IMR-90 (cell line): ENCODE measurements at regions not wholly inside any gene's neighbourhood (a gene's known extent, or its start where the extent isn't known, plus 50 kb on each side); places are given as distances from the start of the nearest gene placed in this dataset.

Experiments
- ATAC-seq: fragments of 200-7000 bp; cut with Tn5 transposase; 2 replicates; pipeline ENCODE4 v1.9.1; 2020; ENCODE audit warnings: low read depth, mild to moderate bottlenecking, moderate library complexity
- BruUV-seq: library from RNA; stranded (reverse); fragments of 400-500 nt; replicated peaks from 2 replicates; lab custom pipeline; 2021; lab: Mats Ljungman, UMichigan
- CTCF ChIA-PET: fragments of 300-600 bp; formaldehyde crosslinking; extraction: SDS; loops from one replicate; lab custom pipeline; 2021; ENCODE audit warnings: antibody characterized with exemption; lab: Yijun Ruan, JAX
- POLR2A ChIA-PET: fragments of 300-600 bp; sonication (Branson Sonifier 250); formaldehyde crosslinking; loops from one replicate; lab custom pipeline; 2022; ENCODE audit warnings: antibody characterized with exemption; ENCODE audit not compliant: unreplicated experiment; lab: Charles Lee
- DNase-seq: peaks from one replicate; pipeline ENCODE4 v3.0.0; 2013
- H2AFZ ChIP-seq: replicated peaks from 2 replicates; pipeline ENCODE3; 2013; ENCODE audit warnings: low read length, mild to moderate bottlenecking; ENCODE audit not compliant: poor library complexity
- H2AK5ac ChIP-seq: 2 replicates; pipeline ENCODE4 v1.6.1; 2013; ENCODE audit warnings: low read depth, low read length, inconsistent platforms
- H2AK9ac ChIP-seq: replicated peaks from 2 replicates; pipeline ENCODE3; 2013; ENCODE audit warnings: mild to moderate bottlenecking, low read depth, low read length, moderate library complexity; ENCODE audit not compliant: poor library complexity
- H2BK120ac ChIP-seq: 2 replicates; pipeline ENCODE4 v1.6.1; 2013; ENCODE audit warnings: low read depth, low read length, inconsistent platforms
- H2BK15ac ChIP-seq: 3 replicates; pipeline ENCODE4 v1.6.1; 2013; ENCODE audit warnings: low read depth, low read length, inconsistent platforms
- H2BK20ac ChIP-seq: 2 replicates; pipeline ENCODE4 v1.6.1; 2013; ENCODE audit warnings: low read depth, mild to moderate bottlenecking, inconsistent platforms, low read length, moderate library complexity
- H2BK5ac ChIP-seq: 2 replicates; pipeline ENCODE4 v1.6.1; 2013; ENCODE audit warnings: mild to moderate bottlenecking, low read depth, low read length, inconsistent platforms; ENCODE audit not compliant: poor library complexity, severe bottlenecking
- H3K14ac ChIP-seq: replicated peaks from 2 replicates; pipeline ENCODE4 v1.6.1; 2013; ENCODE audit warnings: low read depth, low read length, inconsistent platforms
- H3K18ac ChIP-seq: 2 replicates; pipeline ENCODE4 v1.6.1; 2013; ENCODE audit warnings: low read depth, low read length, control low read depth
- H3K23ac ChIP-seq: 2 replicates; pipeline ENCODE4 v1.6.1; 2013; ENCODE audit warnings: low read depth, low read length, inconsistent platforms
- H3K27ac ChIP-seq: 2 replicates; pipeline ENCODE4 v1.5.1; 2013; ENCODE audit warnings: mild to moderate bottlenecking, control low read depth, low read length; ENCODE audit not compliant: insufficient read depth
- H3K27me3 ChIP-seq: 2 replicates; pipeline ENCODE4 v1.6.1; 2013; ENCODE audit warnings: low read length; ENCODE audit not compliant: control insufficient read depth, insufficient read depth
- H3K36me3 ChIP-seq: 2 replicates; pipeline ENCODE4 v1.6.1; 2013; ENCODE audit warnings: low read length, mixed read lengths; ENCODE audit not compliant: control insufficient read depth, insufficient read depth
- H3K4ac ChIP-seq: 2 replicates; pipeline ENCODE4 v1.6.1; 2013; ENCODE audit warnings: low read depth, low read length, inconsistent platforms
- H3K4me1 ChIP-seq: 2 replicates; pipeline ENCODE4 v1.6.1; 2013; ENCODE audit warnings: low read length, mixed read lengths; ENCODE audit not compliant: control insufficient read depth, insufficient read depth
- H3K4me2 ChIP-seq: 2 replicates; pipeline ENCODE4 v1.6.1; 2013; ENCODE audit warnings: low read depth, mild to moderate bottlenecking, control low read depth, low read length, moderate library complexity
- H3K4me3 ChIP-seq: 2 replicates; pipeline ENCODE4 v1.5.1; 2013; ENCODE audit warnings: low read depth, mild to moderate bottlenecking, control low read depth, low read length, moderate library complexity; ENCODE audit not compliant: insufficient read depth
- H3K56ac ChIP-seq: 2 replicates; pipeline ENCODE4 v1.6.1; 2013; ENCODE audit warnings: low read length, inconsistent platforms; ENCODE audit not compliant: insufficient read depth; ENCODE audit errors: extremely low read depth
- H3K79me1 ChIP-seq, 2 experiments: 2 replicates each; pipeline ENCODE4 v1.6.1; 2013; ENCODE audit warnings: low read length in 2 of 2, inconsistent platforms in 1 of 2, low read depth in 1 of 2
- H3K9ac ChIP-seq: 2 replicates; pipeline ENCODE4 v1.6.1; 2013; ENCODE audit warnings: low read depth, low read length, control low read depth
- H3K9me1 ChIP-seq: 2 replicates; pipeline ENCODE4 v1.6.1; 2013; ENCODE audit warnings: low read length, inconsistent platforms; ENCODE audit not compliant: insufficient read depth
- H3K9me3 ChIP-seq: 2 replicates; pipeline ENCODE4 v1.6.1; 2013; ENCODE audit warnings: low read length; ENCODE audit not compliant: control insufficient read depth, insufficient read depth
- H4K20me1 ChIP-seq: 2 replicates; pipeline ENCODE4 v1.6.1; 2013; ENCODE audit warnings: low read length, inconsistent platforms; ENCODE audit not compliant: insufficient read depth
- H4K5ac ChIP-seq: 2 replicates; pipeline ENCODE4 v1.6.1; 2013; ENCODE audit warnings: mild to moderate bottlenecking, low read depth, low read length, control low read depth
- H4K8ac ChIP-seq, 2 experiments: 2 replicates each; pipeline ENCODE4 v1.6.1; 2013; ENCODE audit warnings: low read depth in 2 of 2, low read length in 2 of 2, control low read depth in 1 of 2, inconsistent platforms in 1 of 2
- H4K91ac ChIP-seq: 2 replicates; pipeline ENCODE4 v1.6.1; 2013; ENCODE audit warnings: low read depth, low read length, inconsistent platforms; ENCODE audit not compliant: insufficient read depth
- BHLHE40 ChIP-seq: fragments of 150-350 bp; IDR thresholded peaks from 2 replicates; pipeline ENCODE4 v1.6.1; 2016; ENCODE audit warnings: mild to moderate bottlenecking, low read depth, low read length
- CHD1 ChIP-seq: IDR thresholded peaks from 2 replicates; pipeline ENCODE4 v1.6.1; 2012; ENCODE audit warnings: low read depth, low read length, improper control_type of control experiment
- MAZ ChIP-seq: IDR thresholded peaks from 2 replicates; pipeline ENCODE4 v1.6.1; 2012; ENCODE audit warnings: low read depth, mild to moderate bottlenecking, low read length, improper control_type of control experiment, moderate library complexity, borderline replicate concordance
- NFE2L2 ChIP-seq: fragments of 150-350 bp; IDR thresholded peaks from 2 replicates; pipeline ENCODE4 v1.6.1; 2016; ENCODE audit warnings: low read depth, mild to moderate bottlenecking, low read length
- WGBS, 2 experiments: methylation state at CpG; one replicate each; pipeline versions ENCODE4 v1.1.5 to v1.1.7; 2013; ENCODE audit warnings: missing lambda C conversion rate in 2 of 2; ENCODE audit not compliant: insufficient read length in 1 of 2; ENCODE audit errors: extremely low coverage in 2 of 2; 5-methylcytosine and 5-hydroxymethylcytosine counted together
- dilution Hi-C: fragments of 300-500 bp; cut with HindIII; formaldehyde crosslinking; loops from one replicate; pipeline ENCODE4 v1.14.3; 2018; ENCODE audit warnings: low sequenced_read_pairs; ENCODE audit not compliant: unreplicated experiment
- in situ Hi-C: fragments of 300-500 bp; cut with MboI; formaldehyde crosslinking; loops from 3 replicates; pipeline ENCODE4 v1.14.3; 2019; ENCODE audit warnings: low sequenced_read_pairs, inconsistent platforms, mixed read lengths
- intact Hi-C: fragments of 100-400 bp; cut with micrococcal nuclease; formaldehyde crosslinking; loops from 2 replicates; pipeline ENCODE4 v1.10.0; 2022
- TF ChIP-seq, protein P1 (sequence below): fragments of 150-350 bp; IDR thresholded peaks from 2 replicates; pipeline ENCODE4 v1.6.1; 2017; ENCODE audit warnings: mild to moderate bottlenecking, antibody characterized with exemption, low read length, low read depth

DNA sequence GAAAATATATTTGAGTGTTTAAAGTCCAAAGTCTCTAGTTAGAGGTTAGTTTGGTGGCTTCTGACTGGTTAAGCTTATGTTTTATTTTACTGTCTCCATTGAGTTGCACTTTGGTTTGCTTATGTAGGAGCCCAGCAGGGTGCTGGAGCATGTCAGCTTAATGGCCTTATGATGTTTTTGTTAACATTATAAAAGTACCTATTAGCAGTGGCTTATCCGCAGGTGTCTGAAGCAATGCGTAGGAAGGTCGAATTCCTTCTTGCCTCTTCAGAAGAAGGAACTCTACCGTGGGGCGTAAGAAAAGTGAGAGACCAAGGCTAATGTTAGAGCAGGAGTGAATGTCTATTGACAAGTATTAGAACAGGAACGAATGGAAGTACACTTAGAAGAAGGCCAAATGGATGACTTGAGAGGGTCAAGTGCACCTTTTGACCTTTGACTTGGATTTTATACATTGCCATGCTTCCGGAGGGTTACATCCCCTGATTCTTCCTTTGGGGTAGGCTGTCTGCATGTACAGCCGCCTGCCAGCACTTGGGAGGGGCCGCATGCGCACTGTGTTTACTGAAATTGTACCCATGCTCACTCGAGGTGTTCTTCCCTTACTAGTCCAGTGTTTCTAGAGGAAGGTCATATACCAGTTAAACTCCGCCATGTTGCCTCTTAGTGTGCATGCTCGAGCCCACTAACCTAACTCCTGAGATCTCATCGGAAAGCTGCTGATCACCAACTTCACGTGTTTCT lies 793.9 kb upstream of the PCDH9 start:
- Histone ChIP-seq H3K56ac (no peak overlapping the region), H4K8ac (no peak overlapping the region), H3K9ac (no peak overlapping the region), H4K5ac (no peak overlapping the region), H3K4ac (no peak overlapping the region), H2BK20ac (no peak overlapping the region), H3K79me1 (no peaks in the 10 kb centered on the region), H3K27ac (no peak overlapping the region), H3K18ac (no peak overlapping the region), H2BK15ac (no peak overlapping the region), H3K14ac (no peak overlapping the region), H3K9me1 (no peaks in the 10 kb centered on the region), H3K4me3 (no peak overlapping the region), H3K36me3 (no peaks in the 10 kb centered on the region), H3K4me1 (no peaks in the 10 kb centered on the region), H4K91ac (no peak overlapping the region), H2AK9ac (no peak overlapping the region), H3K4me2 (no peak overlapping the region), H2AK5ac (no peak overlapping the region), H3K23ac (no peak overlapping the region), H2BK120ac (no peak overlapping the region), H2BK5ac (no peak overlapping the region), H4K20me1 (no peaks in the 10 kb centered on the region), H3K27me3 (no peaks in the 10 kb centered on the region), H2AFZ (no peak overlapping the region), H3K9me3 (peaks cover 7% of the 10 kb centered on the region; the same call in 1 of the 2 replicates)
- CTCF ChIA-PET = no interaction called here
- dilution Hi-C loops (no loop called here), intact Hi-C loops (no loop called here), in situ Hi-C loops (no loop called here)
- no peak for TF ChIP-seq MAZ
- no peak for TF ChIP-seq NFE2L2
- TF ChIP-seq, protein P1, sequence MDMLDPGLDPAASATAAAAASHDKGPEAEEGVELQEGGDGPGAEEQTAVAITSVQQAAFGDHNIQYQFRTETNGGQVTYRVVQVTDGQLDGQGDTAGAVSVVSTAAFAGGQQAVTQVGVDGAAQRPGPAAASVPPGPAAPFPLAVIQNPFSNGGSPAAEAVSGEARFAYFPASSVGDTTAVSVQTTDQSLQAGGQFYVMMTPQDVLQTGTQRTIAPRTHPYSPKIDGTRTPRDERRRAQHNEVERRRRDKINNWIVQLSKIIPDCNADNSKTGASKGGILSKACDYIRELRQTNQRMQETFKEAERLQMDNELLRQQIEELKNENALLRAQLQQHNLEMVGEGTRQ = no peak
- TF ChIP-seq BHLHE40 = no peak
- TF ChIP-seq CHD1 = no peak
- ATAC-seq (no peak), DNase-seq (no peak)
- POLR2A ChIA-PET = no interaction called here
- BruUV-seq = no TSS peak
- WGBS, 2 experiments = 55% methylated on average over 4 of the region's 15 CpGs; no CpG with 5 or more reads in 1 of the 2 experiments
